Activated B cell treated with CpG ODN at 0.5 μM for 24 hours (primary cell): ENCODE measurements at regions not wholly inside any gene's neighbourhood (a gene's known extent, or its start where the extent isn't known, plus 50 kb on each side); places are given as distances from the start of the nearest gene placed in this dataset.

Experiments used
- ATAC-seq: fragments of 200-7000 bp; cut with Tn5 transposase; one replicate; pipeline ENCODE4 v1.10.0; 2021; ENCODE audit warnings: low read depth, mild to moderate bottlenecking, moderate library complexity
- CTCF ChIA-PET: fragments of 350-600 bp; sonication (Branson Sonifier 250); formaldehyde crosslinking; loops from one replicate; lab custom pipeline; 2021; ENCODE audit warnings: antibody characterized with exemption; lab: Charles Lee
- POLR2A ChIA-PET: fragments of 350-600 bp; sonication (Branson Sonifier 250); formaldehyde crosslinking; loops from one replicate; lab custom pipeline; 2021; ENCODE audit warnings: antibody characterized with exemption; lab: Charles Lee
- DNase-seq: peaks from one replicate; pipeline ENCODE4 v3.0.0; 2022
- H3K27ac Mint-ChIP-seq: one replicate; pipeline ENCODE4 v1.8.0; 2020; ENCODE audit warnings: mixed read lengths
- H3K27me3 Mint-ChIP-seq: one replicate; pipeline ENCODE4 v1.8.0; 2021; ENCODE audit warnings: mixed read lengths
- H3K36me3 Mint-ChIP-seq: one replicate; pipeline ENCODE4 v1.8.0; 2021; ENCODE audit warnings: low read depth, mixed read lengths
- H3K4me1 Mint-ChIP-seq: one replicate; pipeline ENCODE4 v1.8.0; 2021; ENCODE audit warnings: mixed read lengths
- H3K4me3 Mint-ChIP-seq: one replicate; pipeline ENCODE4 v1.8.0; 2020; ENCODE audit warnings: mild to moderate bottlenecking, mixed read lengths
- H3K9me3 Mint-ChIP-seq: one replicate; pipeline ENCODE4 v1.8.0; 2020; ENCODE audit warnings: mixed read lengths
- CTCF ChIP-seq: fragments of 200-600 bp; IDR thresholded peaks from one replicate; pipeline ENCODE4 v1.8.0; 2022; ENCODE audit warnings: antibody characterized with exemption, mild to moderate bottlenecking
- intact Hi-C: fragments of 100-400 bp; cut with micrococcal nuclease; formaldehyde crosslinking; loops from one replicate; pipeline ENCODE4 v1.15.1; 2024

- H3K4me3 Mint-ChIP-seq, result no peak overlapping the region
- no peak for TF ChIP-seq CTCF
- H3K27me3 Mint-ChIP-seq, result no peaks in the 10 kb centered on the region
- POLR2A ChIA-PET, result no interaction called here
- H3K4me1 Mint-ChIP-seq, result no peaks in the 10 kb centered on the region
- H3K9me3 Mint-ChIP-seq, result peaks cover 5% of the 10 kb centered on the region
- CTCF ChIA-PET, result no interaction called here
- ATAC-seq (no peak), DNase-seq (no peak)
- intact Hi-C loops, result no loop called here
- H3K36me3 Mint-ChIP-seq, result no peaks in the 10 kb centered on the region
- H3K27ac Mint-ChIP-seq, result no peak overlapping the region
Observed at GRCh38 chr4:20028645-20029044, 223.1 kb upstream of the SLIT2 start.

GRCh38 chr4:20026456-20026855 lies 225.2 kb upstream of the SLIT2 start:
- intact Hi-C loops, result no loop called here
- Mint-ChIP-seq H3K27ac (no peak overlapping the region), H3K4me1 (no peaks in the 10 kb centered on the region), H3K4me3 (no peak overlapping the region), H3K36me3 (no peaks in the 10 kb centered on the region), H3K9me3 (peaks cover 8% of the 10 kb centered on the region), H3K27me3 (no peaks in the 10 kb centered on the region)
- CTCF ChIA-PET, result no interaction called here
- POLR2A ChIA-PET, result no interaction called here
- TF ChIP-seq CTCF, result no peak
- ATAC-seq (no peak), DNase-seq (no peak)

- DNase-seq, result no peak
- Mint-ChIP-seq H3K4me1 (no peaks in the 10 kb centered on the region), H3K27me3 (no peaks in the 10 kb centered on the region), H3K36me3 (no peaks in the 10 kb centered on the region), H3K9me3 (peaks cover 6% of the 10 kb centered on the region), H3K4me3 (no peak overlapping the region), H3K27ac (no peak overlapping the region)
- CTCF ChIA-PET, result no interaction called here
- ATAC-seq, result no peak
- intact Hi-C loops, result no loop called here
- no peak for TF ChIP-seq CTCF
- POLR2A ChIA-PET, result no interaction called here
Observed at GRCh38 chr4:20022471-20022870, 229.2 kb upstream of the SLIT2 start.

- TF ChIP-seq CTCF, result no peak
- Mint-ChIP-seq H3K4me3 (no peak overlapping the region), H3K27ac (no peak overlapping the region), H3K4me1 (no peaks in the 10 kb centered on the region), H3K27me3 (no peaks in the 10 kb centered on the region), H3K9me3 (peaks cover 3% of the 10 kb centered on the region), H3K36me3 (no peaks in the 10 kb centered on the region)
- CTCF ChIA-PET, result no interaction called here
- intact Hi-C loops, result no loop called here
- DNase-seq (no peak), ATAC-seq (no peak)
- POLR2A ChIA-PET, result no interaction called here
Observed at GRCh38 chr4:20020056-20020455, 231.6 kb upstream of the SLIT2 start.

- intact Hi-C loops, result no loop called here
- POLR2A ChIA-PET, result no interaction called here
- Mint-ChIP-seq H3K4me3 (no peak overlapping the region), H3K27me3 (no peaks in the 10 kb centered on the region), H3K9me3 (peaks cover 3% of the 10 kb centered on the region), H3K27ac (no peak overlapping the region), H3K36me3 (no peaks in the 10 kb centered on the region), H3K4me1 (no peaks in the 10 kb centered on the region)
- ATAC-seq (no peak), DNase-seq (no peak)
- CTCF ChIA-PET, result no interaction called here
- TF ChIP-seq CTCF, result no peak
Observed at GRCh38 chr4:20019310-20020015, 232.2 kb upstream of the SLIT2 start.
